HepG2 (cell line): ENCODE measurements at regions not wholly inside any gene's neighbourhood (a gene's known extent, or its start where the extent isn't known, plus 50 kb on each side); places are given as distances from the start of the nearest gene placed in this dataset.

Source experiments
- ASH2L ChIP-seq: fragments of 300-600, 200-600 bp; sonication (generic); IDR thresholded peaks from 2 replicates; pipeline ENCODE4 v1.7.0; 2017; ENCODE audit warnings: low read depth, mild to moderate bottlenecking, moderate library complexity, mixed read lengths, low read length; ENCODE audit not compliant: insufficient read length
- GFI1 ChIP-seq: sonication (generic); formaldehyde crosslinking; IDR thresholded peaks from 2 replicates; pipeline ENCODE4 v1.5.0; 2020; ENCODE audit warnings: missing genetic modification reagents, mild to moderate bottlenecking, borderline replicate concordance
- JUND ChIP-seq: sonication (generic); formaldehyde crosslinking; IDR thresholded peaks from 2 replicates; pipeline ENCODE4 v1.8.0; 2022; ENCODE audit warnings: mild to moderate bottlenecking, missing genetic modification reagents
- MYPOP ChIP-seq: sonication (generic); formaldehyde crosslinking; IDR thresholded peaks from 2 replicates; pipeline ENCODE4 v1.8.1; 2023; ENCODE audit warnings: mild to moderate bottlenecking, moderate library complexity, missing genetic modification reagents
- RAD51 ChIP-seq: fragments of 450-650 bp; IDR thresholded peaks from 2 replicates; pipeline ENCODE4 v1.6.1; 2016; ENCODE audit warnings: borderline replicate concordance
- SCMH1 ChIP-seq: sonication (generic); formaldehyde crosslinking; IDR thresholded peaks from 2 replicates; pipeline ENCODE4 v1.9.0; 2021; ENCODE audit warnings: missing genetic modification reagents, mild to moderate bottlenecking, borderline replicate concordance
- SP2 ChIP-seq: sonication (generic); formaldehyde crosslinking; IDR thresholded peaks from 2 replicates; pipeline ENCODE4 v1.5.1; 2020; ENCODE audit warnings: mild to moderate bottlenecking, missing genetic modification reagents
- TCF12 ChIP-seq, 2 experiments: fragments of 450-650 bp in 1 of 2; sonication (generic) in 1 of 2; formaldehyde crosslinking in 1 of 2; IDR thresholded peaks; 2 replicates each; pipeline versions ENCODE4 v1.6.1 to v1.8.0; 2017 to 2022; ENCODE audit warnings: antibody characterized with exemption in 1 of 2, mild to moderate bottlenecking in 1 of 2, missing genetic modification reagents in 1 of 2, moderate library complexity in 1 of 2
- THYN1 ChIP-seq: sonication (generic); formaldehyde crosslinking; IDR thresholded peaks from 2 replicates; pipeline ENCODE4 v1.8.1; 2023; ENCODE audit warnings: low read depth, mild to moderate bottlenecking, moderate library complexity, missing genetic modification reagents, borderline replicate concordance
- ZFP1 ChIP-seq: IDR thresholded peaks from 2 replicates; pipeline ENCODE4 v1.6.1; 2016
- ZMAT3 ChIP-seq: sonication (generic); formaldehyde crosslinking; conservative IDR thresholded peaks from 2 replicates; pipeline ENCODE4 v1.7.0; 2021; ENCODE audit warnings: missing genetic modification reagents
- ZNF232 ChIP-seq: sonication (generic); formaldehyde crosslinking; IDR thresholded peaks from 2 replicates; pipeline ENCODE4 v1.4.0; 2020; ENCODE audit warnings: missing genetic modification reagents, borderline replicate concordance
- ZNF367 ChIP-seq: sonication (generic); formaldehyde crosslinking; IDR thresholded peaks from 2 replicates; pipeline ENCODE4 v1.4.0; 2020; ENCODE audit warnings: missing genetic modification reagents, borderline replicate concordance
- TF ChIP-seq, protein P1 (sequence below): sonication (generic); formaldehyde crosslinking; IDR thresholded peaks from one replicate; pipeline ENCODE4 v1.5.1; 2020; ENCODE audit warnings: mild to moderate bottlenecking, missing genetic modification reagents; ENCODE audit errors: not compliant biosample characterization
- TF ChIP-seq, protein P2 (sequence below): sonication (generic); formaldehyde crosslinking; IDR thresholded peaks from 2 replicates; pipeline ENCODE4; 2020; ENCODE audit warnings: missing genetic modification reagents, mild to moderate bottlenecking, borderline replicate concordance
- TF ChIP-seq, protein P3 (sequence below): sonication (generic); formaldehyde crosslinking; IDR thresholded peaks from 2 replicates; pipeline ENCODE4 v1.4.0; 2020; ENCODE audit warnings: mild to moderate bottlenecking, low read depth, missing genetic modification reagents

DNA sequence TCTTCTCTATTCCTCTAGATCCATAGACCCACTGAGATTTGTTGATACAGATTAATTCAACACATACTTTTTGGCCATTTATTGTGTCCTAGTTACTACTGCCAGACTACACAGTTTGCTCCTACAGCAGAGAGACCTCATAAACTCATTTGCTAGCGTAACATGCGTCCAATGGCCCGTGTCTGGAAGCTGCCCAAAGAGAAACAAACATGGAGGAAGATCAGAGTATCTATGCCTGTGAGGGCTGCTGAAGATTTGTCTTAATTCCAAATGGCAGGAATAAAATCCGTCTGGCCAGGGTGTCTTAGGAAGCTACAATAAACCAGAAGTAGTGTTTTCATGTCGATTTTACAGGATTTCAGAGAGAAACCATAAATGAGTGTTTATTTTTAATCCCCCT, 214.7 kb downstream of the CLIC5 start (continued):
- TF ChIP-seq, protein P1, sequence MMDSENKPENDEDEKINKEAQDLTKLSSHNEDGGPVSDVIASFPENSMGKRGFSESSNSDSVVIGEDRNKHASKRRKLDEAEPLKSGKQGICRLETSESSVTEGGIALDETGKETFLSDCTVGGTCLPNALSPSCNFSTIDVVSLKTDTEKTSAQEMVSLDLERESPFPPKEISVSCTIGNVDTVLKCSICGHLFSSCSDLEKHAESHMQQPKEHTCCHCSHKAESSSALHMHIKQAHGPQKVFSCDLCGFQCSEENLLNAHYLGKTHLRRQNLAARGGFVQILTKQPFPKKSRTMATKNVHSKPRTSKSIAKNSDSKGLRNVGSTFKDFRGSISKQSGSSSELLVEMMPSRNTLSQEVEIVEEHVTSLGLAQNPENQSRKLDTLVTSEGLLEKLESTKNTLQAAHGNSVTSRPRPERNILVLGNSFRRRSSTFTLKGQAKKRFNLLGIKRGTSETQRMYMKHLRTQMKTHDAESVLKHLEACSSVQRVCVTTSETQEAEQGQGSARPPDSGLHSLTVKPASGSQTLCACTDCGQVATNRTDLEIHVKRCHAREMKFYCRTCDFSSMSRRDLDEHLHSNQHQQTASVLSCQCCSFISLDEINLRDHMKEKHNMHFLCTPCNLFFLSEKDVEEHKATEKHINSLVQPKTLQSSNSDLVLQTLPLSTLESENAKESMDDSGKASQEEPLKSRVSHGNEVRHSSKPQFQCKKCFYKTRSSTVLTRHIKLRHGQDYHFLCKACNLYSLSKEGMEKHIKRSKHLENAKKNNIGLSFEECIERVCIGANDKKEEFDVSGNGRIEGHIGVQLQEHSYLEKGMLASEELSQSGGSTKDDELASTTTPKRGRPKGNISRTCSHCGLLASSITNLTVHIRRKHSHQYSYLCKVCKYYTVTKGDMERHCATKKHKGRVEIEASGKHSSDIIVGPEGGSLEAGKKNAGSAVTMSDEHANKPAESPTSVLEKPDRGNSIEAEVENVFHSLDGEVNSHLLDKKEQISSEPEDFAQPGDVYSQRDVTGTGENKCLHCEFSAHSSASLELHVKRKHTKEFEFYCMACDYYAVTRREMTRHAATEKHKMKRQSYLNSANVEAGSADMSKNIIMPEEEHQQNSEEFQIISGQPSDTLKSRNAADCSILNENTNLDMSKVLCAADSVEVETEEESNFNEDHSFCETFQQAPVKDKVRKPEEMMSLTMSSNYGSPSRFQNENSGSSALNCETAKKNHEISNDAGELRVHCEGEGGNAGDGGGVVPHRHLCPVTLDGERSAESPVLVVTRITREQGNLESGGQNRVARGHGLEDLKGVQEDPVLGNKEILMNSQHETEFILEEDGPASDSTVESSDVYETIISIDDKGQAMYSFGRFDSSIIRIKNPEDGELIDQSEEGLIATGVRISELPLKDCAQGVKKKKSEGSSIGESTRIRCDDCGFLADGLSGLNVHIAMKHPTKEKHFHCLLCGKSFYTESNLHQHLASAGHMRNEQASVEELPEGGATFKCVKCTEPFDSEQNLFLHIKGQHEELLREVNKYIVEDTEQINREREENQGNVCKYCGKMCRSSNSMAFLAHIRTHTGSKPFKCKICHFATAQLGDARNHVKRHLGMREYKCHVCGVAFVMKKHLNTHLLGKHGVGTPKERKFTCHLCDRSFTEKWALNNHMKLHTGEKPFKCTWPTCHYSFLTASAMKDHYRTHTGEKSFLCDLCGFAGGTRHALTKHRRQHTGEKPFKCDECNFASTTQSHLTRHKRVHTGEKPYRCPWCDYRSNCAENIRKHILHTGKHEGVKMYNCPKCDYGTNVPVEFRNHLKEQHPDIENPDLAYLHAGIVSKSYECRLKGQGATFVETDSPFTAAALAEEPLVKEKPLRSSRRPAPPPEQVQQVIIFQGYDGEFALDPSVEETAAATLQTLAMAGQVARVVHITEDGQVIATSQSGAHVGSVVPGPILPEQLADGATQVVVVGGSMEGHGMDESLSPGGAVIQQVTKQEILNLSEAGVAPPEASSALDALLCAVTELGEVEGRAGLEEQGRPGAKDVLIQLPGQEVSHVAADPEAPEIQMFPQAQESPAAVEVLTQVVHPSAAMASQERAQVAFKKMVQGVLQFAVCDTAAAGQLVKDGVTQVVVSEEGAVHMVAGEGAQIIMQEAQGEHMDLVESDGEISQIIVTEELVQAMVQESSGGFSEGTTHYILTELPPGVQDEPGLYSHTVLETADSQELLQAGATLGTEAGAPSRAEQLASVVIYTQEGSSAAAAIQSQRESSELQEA (CRISPR knock-in tag) = no peak
- no peak for TF ChIP-seq ASH2L
- TF ChIP-seq, protein P2, sequence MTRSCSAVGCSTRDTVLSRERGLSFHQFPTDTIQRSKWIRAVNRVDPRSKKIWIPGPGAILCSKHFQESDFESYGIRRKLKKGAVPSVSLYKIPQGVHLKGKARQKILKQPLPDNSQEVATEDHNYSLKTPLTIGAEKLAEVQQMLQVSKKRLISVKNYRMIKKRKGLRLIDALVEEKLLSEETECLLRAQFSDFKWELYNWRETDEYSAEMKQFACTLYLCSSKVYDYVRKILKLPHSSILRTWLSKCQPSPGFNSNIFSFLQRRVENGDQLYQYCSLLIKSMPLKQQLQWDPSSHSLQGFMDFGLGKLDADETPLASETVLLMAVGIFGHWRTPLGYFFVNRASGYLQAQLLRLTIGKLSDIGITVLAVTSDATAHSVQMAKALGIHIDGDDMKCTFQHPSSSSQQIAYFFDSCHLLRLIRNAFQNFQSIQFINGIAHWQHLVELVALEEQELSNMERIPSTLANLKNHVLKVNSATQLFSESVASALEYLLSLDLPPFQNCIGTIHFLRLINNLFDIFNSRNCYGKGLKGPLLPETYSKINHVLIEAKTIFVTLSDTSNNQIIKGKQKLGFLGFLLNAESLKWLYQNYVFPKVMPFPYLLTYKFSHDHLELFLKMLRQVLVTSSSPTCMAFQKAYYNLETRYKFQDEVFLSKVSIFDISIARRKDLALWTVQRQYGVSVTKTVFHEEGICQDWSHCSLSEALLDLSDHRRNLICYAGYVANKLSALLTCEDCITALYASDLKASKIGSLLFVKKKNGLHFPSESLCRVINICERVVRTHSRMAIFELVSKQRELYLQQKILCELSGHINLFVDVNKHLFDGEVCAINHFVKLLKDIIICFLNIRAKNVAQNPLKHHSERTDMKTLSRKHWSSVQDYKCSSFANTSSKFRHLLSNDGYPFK (CRISPR knock-in tag) = no peak
- no peak for TF ChIP-seq JUND (CRISPR knock-in tag)
- no peak for TF ChIP-seq TCF12 (IDR thresholded peaks at IDR 0.05)
- TF ChIP-seq TCF12 (CRISPR knock-in tag; IDR thresholded peaks at IDR 0.05) = no peak
- TF ChIP-seq SCMH1 (CRISPR knock-in tag) = no peak
- TF ChIP-seq MYPOP = no peak
- TF ChIP-seq GFI1 (CRISPR knock-in tag) = no peak
- TF ChIP-seq ZMAT3 (CRISPR knock-in tag) = no peak
- TF ChIP-seq, protein P3, sequence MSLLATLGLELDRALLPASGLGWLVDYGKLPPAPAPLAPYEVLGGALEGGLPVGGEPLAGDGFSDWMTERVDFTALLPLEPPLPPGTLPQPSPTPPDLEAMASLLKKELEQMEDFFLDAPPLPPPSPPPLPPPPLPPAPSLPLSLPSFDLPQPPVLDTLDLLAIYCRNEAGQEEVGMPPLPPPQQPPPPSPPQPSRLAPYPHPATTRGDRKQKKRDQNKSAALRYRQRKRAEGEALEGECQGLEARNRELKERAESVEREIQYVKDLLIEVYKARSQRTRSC (CRISPR knock-in tag) = no peak
- no peak for TF ChIP-seq THYN1
- TF ChIP-seq RAD51 = no peak
- no peak for TF ChIP-seq ZNF232 (CRISPR knock-in tag)
- TF ChIP-seq SP2 (CRISPR knock-in tag) = no peak
- no peak for TF ChIP-seq ZNF367 (CRISPR knock-in tag)
- TF ChIP-seq ZFP1 (CRISPR knock-in tag) = no peak
